ENCODE measurements at regions not wholly inside any gene's neighbourhood (a gene's known extent, or its start where the extent isn't known, plus 50 kb on each side); places are given as distances from the start of the nearest gene placed in this dataset.
A peak's percentile ranks its signal among the peaks of the same experiment; 100 is the strongest.

DNA sequence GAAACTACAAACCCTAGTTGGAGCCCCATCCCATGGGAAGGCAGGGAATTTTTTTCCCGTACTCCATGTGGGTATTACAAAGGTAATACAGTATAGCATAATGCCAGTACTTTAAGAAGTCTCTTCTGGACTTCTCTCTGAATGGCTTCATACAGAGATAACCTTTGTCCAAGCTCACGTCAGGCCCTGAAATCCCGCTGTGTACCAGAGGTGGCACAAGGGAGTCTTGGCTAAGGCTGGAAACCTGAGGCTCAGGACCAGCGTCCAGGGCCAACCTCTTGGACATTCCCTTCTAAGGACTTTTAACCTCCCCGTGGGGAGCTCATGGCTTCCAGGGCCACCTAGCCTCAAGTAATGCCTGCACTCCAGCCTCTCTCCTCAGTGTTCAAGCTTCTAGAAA lies 338.9 kb upstream of the FAM241A start:
- Mint-ChIP-seq H3K27me3 (ENCODE audit: low read depth) (peaks cover 11% of the 10 kb centered on the region), H3K36me3 (ENCODE audit: low read depth) (no peaks in the 10 kb centered on the region), H3K4me1 (ENCODE audit: low read depth) (no peaks in the 10 kb centered on the region), H3K4me3 (ENCODE audit: unreplicated experiment) (no peak overlapping the region), H3K9me3 (ENCODE audit: low read depth) (peaks cover 2% of the 10 kb centered on the region), H3K27ac (ENCODE audit: unreplicated experiment) (no peak overlapping the region)
- TF ChIP-seq, protein P1, sequence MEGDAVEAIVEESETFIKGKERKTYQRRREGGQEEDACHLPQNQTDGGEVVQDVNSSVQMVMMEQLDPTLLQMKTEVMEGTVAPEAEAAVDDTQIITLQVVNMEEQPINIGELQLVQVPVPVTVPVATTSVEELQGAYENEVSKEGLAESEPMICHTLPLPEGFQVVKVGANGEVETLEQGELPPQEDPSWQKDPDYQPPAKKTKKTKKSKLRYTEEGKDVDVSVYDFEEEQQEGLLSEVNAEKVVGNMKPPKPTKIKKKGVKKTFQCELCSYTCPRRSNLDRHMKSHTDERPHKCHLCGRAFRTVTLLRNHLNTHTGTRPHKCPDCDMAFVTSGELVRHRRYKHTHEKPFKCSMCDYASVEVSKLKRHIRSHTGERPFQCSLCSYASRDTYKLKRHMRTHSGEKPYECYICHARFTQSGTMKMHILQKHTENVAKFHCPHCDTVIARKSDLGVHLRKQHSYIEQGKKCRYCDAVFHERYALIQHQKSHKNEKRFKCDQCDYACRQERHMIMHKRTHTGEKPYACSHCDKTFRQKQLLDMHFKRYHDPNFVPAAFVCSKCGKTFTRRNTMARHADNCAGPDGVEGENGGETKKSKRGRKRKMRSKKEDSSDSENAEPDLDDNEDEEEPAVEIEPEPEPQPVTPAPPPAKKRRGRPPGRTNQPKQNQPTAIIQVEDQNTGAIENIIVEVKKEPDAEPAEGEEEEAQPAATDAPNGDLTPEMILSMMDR (IDR thresholded peaks at IDR 0.05), result peak; percentile 32
- no peak for DNase-seq (ENCODE audit: low spot score)

DNA sequence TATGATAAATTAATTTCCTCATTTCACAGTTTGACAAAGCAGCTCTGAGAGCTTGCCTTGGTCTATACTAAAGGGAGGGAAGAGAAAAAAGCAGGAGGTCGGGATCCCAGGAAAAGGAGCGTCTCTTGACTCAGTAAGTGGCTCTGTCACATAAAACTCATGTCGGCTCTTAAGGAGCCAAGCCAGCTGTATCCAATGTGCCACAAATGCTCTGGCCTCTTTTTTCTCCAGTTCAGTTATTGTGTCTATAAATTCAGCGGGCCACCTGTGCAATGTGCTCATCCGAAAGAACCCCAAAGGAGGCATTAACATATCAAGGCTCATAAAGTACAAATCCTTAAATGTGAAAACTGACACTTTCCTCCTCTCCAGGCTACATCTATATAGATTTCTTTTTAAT lies 337.7 kb upstream of the FAM241A start:
- Mint-ChIP-seq H3K4me1 (ENCODE audit: low read depth) (no peaks in the 10 kb centered on the region), H3K36me3 (ENCODE audit: low read depth) (no peaks in the 10 kb centered on the region), H3K4me3 (ENCODE audit: unreplicated experiment) (no peak overlapping the region), H3K27me3 (ENCODE audit: low read depth) (peaks cover 11% of the 10 kb centered on the region), H3K27ac (ENCODE audit: unreplicated experiment) (no peak overlapping the region), H3K9me3 (ENCODE audit: low read depth) (peaks cover 2% of the 10 kb centered on the region)
- no peak for DNase-seq (ENCODE audit: low spot score)
- TF ChIP-seq, protein P1 (IDR thresholded peaks at IDR 0.05), result no peak

DNA sequence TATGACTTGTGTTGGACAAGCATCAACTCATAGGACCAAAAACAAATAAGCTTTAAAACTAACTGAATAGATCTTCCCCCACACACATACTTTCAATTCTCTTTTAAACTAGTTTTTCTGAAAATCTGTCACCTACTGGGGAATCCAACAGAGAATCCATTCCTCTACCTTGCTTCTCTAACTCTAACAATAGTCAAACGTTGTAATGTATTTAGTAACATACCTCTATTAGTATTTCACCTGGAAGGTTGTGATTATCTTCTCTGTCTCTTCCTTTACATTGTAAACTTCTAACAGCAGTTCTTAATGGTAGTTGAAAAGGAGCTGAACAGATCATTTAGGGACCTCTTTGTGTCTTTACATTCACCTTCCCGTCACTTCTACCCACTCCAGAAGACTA lies 337.1 kb upstream of the FAM241A start:
- TF ChIP-seq, protein P1 (IDR thresholded peaks at IDR 0.05), result no peak
- no peak overlapping the region for H3K4me3 Mint-ChIP-seq (ENCODE audit: unreplicated experiment)
- no peaks in the 10 kb centered on the region for H3K36me3 Mint-ChIP-seq (ENCODE audit: low read depth)
- peaks cover 2% of the 10 kb centered on the region for H3K9me3 Mint-ChIP-seq (ENCODE audit: low read depth)
- DNase-seq (ENCODE audit: low spot score), result no peak
- no peak overlapping the region for H3K27ac Mint-ChIP-seq (ENCODE audit: unreplicated experiment)
- no peaks in the 10 kb centered on the region for H3K4me1 Mint-ChIP-seq (ENCODE audit: low read depth)
- H3K27me3 Mint-ChIP-seq (ENCODE audit: low read depth), result peaks cover 11% of the 10 kb centered on the region

DNA sequence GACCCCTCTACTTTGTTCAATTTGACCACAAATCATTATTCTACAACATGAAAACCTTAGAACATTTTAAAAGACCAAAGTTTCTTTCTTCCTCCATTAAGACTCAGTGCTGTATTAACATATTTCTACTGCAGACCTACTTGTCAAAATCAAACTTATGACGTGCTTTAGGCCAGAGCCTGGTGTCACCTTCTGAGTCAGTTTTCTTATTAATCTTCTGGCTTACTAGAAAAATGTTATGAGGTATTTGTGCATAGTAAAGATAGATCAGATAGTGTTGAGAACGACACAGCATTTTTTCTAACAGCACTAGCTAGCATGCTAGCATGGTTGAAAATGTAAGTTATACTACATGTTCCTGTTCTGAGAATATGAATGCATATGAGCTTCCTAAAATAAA lies 333.6 kb upstream of the FAM241A start:
- peaks cover 4% of the 10 kb centered on the region for H3K9me3 Mint-ChIP-seq (ENCODE audit: low read depth)
- H3K27me3 Mint-ChIP-seq (ENCODE audit: low read depth), result peaks cover 7% of the 10 kb centered on the region
- no peaks in the 10 kb centered on the region for H3K36me3 Mint-ChIP-seq (ENCODE audit: low read depth)
- H3K4me1 Mint-ChIP-seq (ENCODE audit: low read depth), result no peaks in the 10 kb centered on the region
- no peak overlapping the region for H3K4me3 Mint-ChIP-seq (ENCODE audit: unreplicated experiment)
- H3K27ac Mint-ChIP-seq (ENCODE audit: unreplicated experiment), result no peak overlapping the region
- TF ChIP-seq, protein P1 (IDR thresholded peaks at IDR 0.05), result no peak
- DNase-seq (ENCODE audit: low spot score), result no peak

DNA sequence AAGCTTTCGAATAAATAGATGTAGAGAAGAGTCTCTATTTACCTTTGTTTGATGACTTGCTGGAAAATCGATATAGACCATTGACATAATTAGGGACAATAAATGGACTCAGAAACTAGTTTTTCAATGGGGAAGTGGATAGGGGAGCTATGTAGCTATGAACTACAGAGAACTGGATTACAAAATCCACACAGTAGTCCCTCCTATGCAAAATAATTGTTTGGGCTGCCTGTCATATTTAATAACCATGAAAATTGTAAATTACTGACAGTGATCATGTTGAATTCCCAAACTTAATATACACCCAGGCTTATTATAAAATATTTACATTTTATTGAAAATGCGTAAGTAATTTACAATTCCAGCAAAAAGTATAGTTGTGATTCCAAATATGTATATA lies 333.1 kb upstream of the FAM241A start:
- no peak overlapping the region for H3K4me3 Mint-ChIP-seq (ENCODE audit: unreplicated experiment)
- DNase-seq (ENCODE audit: low spot score), result no peak

More for the DNA sequence above, 333.1 kb upstream of the FAM241A start:
- peaks cover 7% of the 10 kb centered on the region for H3K27me3 Mint-ChIP-seq (ENCODE audit: low read depth)
- no peaks in the 10 kb centered on the region for H3K36me3 Mint-ChIP-seq (ENCODE audit: low read depth)
- H3K9me3 Mint-ChIP-seq (ENCODE audit: low read depth), result peaks cover 6% of the 10 kb centered on the region
- TF ChIP-seq, protein P1 (IDR thresholded peaks at IDR 0.05), result no peak
- H3K27ac Mint-ChIP-seq (ENCODE audit: unreplicated experiment), result no peak overlapping the region
- no peaks in the 10 kb centered on the region for H3K4me1 Mint-ChIP-seq (ENCODE audit: low read depth)
